ENCODE measurements at regions not wholly inside any gene's neighbourhood (a gene's known extent, or its start where the extent isn't known, plus 50 kb on each side); places are given as distances from the start of the nearest gene placed in this dataset.

GRCh38 chr3:66717806-66718205 lies 217.0 kb upstream of the LRIG1 start:
- POLR2A ChIA-PET, result no interaction called here
- intact Hi-C loops (cut with micrococcal nuclease), result no loop called here
- no peak overlapping the region for H3K27ac ChIP-seq (ENCODE audit: insufficient read depth, low read depth, low read length)

More at GRCh38 chr3:66717806-66718205, 217.0 kb upstream of the LRIG1 start:
- Histone ChIP-seq H3K79me2 (ENCODE audit: control insufficient read depth, insufficient read depth, low read length) (no peaks in the 10 kb centered on the region), H3K4me3 (replicated peaks in 1 of 3; ENCODE audit: insufficient read depth in 1 of 3, low read depth in 1 of 3, low read length in 3 of 3) (no peak overlapping the region), H2AFZ (ENCODE audit: low read depth, low read length) (no peak overlapping the region), H4K20me1 (replicated peaks; ENCODE audit: control insufficient read depth, extremely low read depth, insufficient read depth, low read length) (no peaks in the 10 kb centered on the region), H3K9me1 (replicated peaks; ENCODE audit: control insufficient read depth, extremely low read depth, insufficient read depth, low read length) (no peaks in the 10 kb centered on the region), H3K9me3 (replicated peaks; ENCODE audit: control insufficient read depth, insufficient read depth, low read length) (no peaks in the 10 kb centered on the region), H3K4me2 (ENCODE audit: insufficient read depth, low read length) (no peak overlapping the region), H3K36me3 (ENCODE audit: control insufficient read depth in 2 of 2, extremely low read depth in 1 of 2, insufficient read depth in 2 of 2, low read length in 2 of 2) (no peaks in the 10 kb centered on the region), H3K27me3 (ENCODE audit: control insufficient read depth in 2 of 2, insufficient read depth in 2 of 2, low read length in 2 of 2) (peaks cover 0 to 2% of the 10 kb centered on the region in 2 experiments), H3K4me1 (ENCODE audit: control insufficient read depth, extremely low read depth, insufficient read depth, low read length) (peaks cover 4% of the 10 kb centered on the region), H3K9ac (replicated peaks; ENCODE audit: extremely low read depth, insufficient read depth, low read length) (no peak overlapping the region)
- dilution Hi-C loops (cut with MboI; ENCODE audit: extremely low pct_ligation_motif_present, low sequenced_read_pairs), result no loop called here
- no peak for TF ChIP-seq POLR2AphosphoS5 (IDR thresholded peaks at IDR 0.05; ENCODE audit: insufficient read depth, low read depth, low read length)
- no peak for TF ChIP-seq GATA2 (IDR thresholded peaks at IDR 0.05; ENCODE audit: insufficient read depth, insufficient read length, low read depth, low read length)
- TF ChIP-seq POLR2A (IDR thresholded peaks at IDR 0.05; ENCODE audit: low read depth, low read length), result no peak
- TF ChIP-seq CTCF (IDR thresholded peaks at IDR 0.05; ENCODE audit: extremely low read depth in 1 of 2, insufficient read depth in 1 of 2, low read depth in 1 of 2, low read length in 2 of 2), result no peak
- no peak for TF ChIP-seq MAX (IDR thresholded peaks at IDR 0.05; ENCODE audit: insufficient read depth, insufficient read length)
- TF ChIP-seq JUN (IDR thresholded peaks at IDR 0.05; ENCODE audit: borderline replicate concordance, insufficient read depth, insufficient read length, low read depth), result no peak
- TF ChIP-seq FOS (IDR thresholded peaks at IDR 0.05; ENCODE audit: borderline replicate concordance, insufficient read depth, low read length), result no peak
- TF ChIP-seq EZH2 (IDR thresholded peaks at IDR 0.05; ENCODE audit: borderline replicate concordance, low read depth, low read length, severe bottlenecking), result no peak
- TF ChIP-seq MYC (IDR thresholded peaks at IDR 0.05; ENCODE audit: low read depth, low read length), result no peak
- DNase-seq (ENCODE audit: low read depth, low spot score) (no peak), FAIRE-seq (no peak)
- no TSS peak for BruUV-seq (replicated peaks)
- CTCF ChIA-PET, result no interaction called here

Measured in endothelial cell of umbilical vein (primary cell).